HG02943 (cell line): ENCODE measurements at regions not wholly inside any gene's neighbourhood (a gene's known extent, or its start where the extent isn't known, plus 50 kb on each side); places are given as distances from the start of the nearest gene placed in this dataset.
"Not testable (repeated sequence)": the region's sequence is repeated elsewhere in the genome, so short reads cannot be mapped to it uniquely, and the experiment has no call there.

Source experiments
- ATAC-seq: cut with Tn5 transposase; IDR thresholded peaks from one replicate; pipeline ENCODE4 v1.9.1; 2021; ENCODE audit warnings: mild to moderate bottlenecking, low read depth, moderate library complexity; ENCODE audit not compliant: unreplicated experiment

DNA sequence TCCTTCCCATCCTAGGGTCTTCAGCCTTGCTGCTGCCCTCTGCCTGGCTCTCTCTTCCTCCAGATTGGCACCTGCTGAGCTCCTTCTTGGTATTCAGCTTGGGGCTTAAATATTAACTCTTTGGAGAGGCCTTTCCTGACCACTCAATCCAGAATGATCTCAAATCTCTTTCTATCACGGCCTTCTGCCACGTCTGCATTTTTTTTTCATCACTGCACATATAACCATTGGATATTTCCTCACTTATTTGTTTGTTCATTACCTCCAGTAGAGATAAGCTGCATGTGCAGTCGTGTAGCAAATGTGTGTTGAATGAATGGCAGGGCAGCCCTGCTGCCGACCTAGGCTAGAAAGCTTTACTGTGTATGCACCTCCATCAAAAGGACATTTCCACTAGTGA, 51.6 kb upstream of the MPP7 start:
- no peak for ATAC-seq

- ATAC-seq: no peak
These were observed 52.5 kb upstream of the MPP7 start for GRCh38 chr10:28355376-28355775.

DNA sequence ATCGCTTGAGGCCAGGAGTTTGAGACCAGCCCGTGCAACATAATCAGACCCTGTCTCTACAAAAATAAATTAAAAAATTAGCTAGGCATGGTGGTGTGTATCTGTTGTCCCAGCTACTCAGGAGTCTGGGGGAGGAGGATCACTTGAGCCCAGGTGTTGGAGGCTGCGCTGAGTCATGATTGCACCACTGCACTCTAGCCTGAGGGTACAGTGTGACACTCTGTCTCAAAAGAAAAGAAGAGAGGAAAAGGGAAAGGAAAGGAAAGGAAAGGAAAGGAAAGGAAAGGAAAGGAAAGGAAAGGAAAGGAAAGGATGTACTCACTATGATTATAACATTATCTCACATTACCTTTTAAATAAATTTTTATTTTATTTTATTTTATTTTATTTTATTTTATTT, 56.5 kb upstream of the MPP7 start:
- no peak for ATAC-seq

GRCh38 chr10:28360175-28360574, 57.3 kb upstream of the MPP7 start:
- ATAC-seq: no peak

- no peak for ATAC-seq
These were observed 60.5 kb upstream of the MPP7 start for GRCh38 chr10:28363376-28363775.

GRCh38 chr10:28365840-28366239, 63.0 kb upstream of the MPP7 start:
- no peak for ATAC-seq

DNA sequence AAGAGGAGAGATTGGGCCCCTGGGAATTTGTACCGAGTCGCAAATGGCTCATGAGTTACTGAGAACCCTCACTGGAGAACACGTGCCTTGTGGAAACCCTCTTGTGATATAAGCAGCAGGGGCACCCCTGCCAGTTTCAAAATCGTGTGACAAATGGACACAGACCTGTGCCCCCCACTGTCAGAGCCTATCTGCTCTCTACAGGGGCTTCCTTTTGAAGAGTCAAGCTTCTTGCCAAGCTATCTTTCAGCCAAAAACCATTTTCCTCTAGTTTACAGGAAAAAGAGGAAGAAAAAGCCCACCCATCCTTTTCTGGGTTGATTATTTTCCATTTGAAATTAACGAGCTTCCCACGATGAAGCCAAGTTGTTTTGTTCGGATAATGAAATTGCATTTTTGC, 64.1 kb upstream of the MPP7 start:
- no peak for ATAC-seq

DNA sequence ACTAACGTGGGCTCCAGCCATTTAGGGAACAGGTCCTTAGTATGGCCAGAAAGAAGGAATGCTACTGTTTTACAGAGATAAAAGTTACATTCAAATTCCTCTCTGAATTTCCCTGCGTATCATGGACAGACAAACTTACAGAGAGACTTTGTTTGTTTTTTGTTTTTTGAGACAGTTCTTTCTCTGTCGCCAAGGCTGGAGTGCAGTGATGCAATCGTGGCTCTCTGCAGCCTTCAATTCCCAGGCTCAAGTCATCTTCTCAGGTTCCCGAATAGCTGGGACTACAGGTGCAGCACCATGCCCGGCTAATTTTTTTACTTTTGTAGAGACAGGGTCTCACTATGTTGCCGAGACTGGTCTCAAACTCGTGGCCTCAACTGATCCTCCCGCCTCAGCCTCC, 64.5 kb upstream of the MPP7 start:
- no peak for ATAC-seq

DNA sequence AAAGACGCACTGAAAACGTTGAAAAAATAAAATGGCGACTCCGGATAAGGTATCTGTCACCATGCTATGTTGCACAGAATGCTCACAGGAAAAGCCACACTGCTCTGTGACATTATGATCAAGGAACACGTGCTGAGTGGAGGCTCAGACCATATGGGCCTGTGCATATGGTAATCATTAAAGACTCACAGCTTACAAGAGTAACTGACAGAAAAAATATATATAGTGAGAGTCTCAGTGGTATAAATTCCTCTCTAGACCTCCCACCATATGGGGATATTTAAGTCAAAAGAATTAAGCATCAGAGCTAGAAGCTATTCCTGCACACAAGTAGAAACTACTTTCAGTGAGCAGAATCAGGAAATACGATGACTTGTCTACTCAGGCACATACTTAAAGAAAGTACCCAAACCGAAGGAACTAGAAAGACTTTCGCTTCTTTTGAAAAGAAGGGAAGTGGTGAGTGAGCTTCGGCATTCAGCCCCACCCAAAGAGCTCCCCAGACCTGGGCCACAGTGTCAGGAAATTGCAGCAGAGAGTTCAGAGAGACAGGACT, 65.1 kb upstream of the MPP7 start:
- ATAC-seq: peak; percentile 93

- ATAC-seq: no peak
These were observed 67.4 kb upstream of the MPP7 start for GRCh38 chr10:28370107-28370835.

DNA sequence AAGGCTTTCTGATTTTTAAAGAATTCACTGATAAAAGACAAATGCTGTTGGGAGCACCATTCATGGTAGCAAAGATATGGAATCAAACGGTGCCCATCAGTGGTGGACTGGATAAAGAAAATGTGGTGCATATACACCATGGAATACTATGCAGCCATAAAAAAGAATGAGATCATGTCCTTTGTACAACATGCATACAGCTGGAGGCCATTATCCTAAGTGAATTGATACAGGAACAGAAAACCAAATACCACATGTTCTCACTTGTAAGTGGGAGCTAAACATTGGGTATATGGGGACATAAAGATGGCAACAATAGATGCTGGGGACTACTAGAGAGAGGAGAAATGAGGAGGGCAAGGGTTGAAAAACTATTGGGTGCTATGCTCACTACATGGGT, 68.8 kb upstream of the MPP7 start:
- not testable (repeated sequence) for ATAC-seq

GRCh38 chr10:28374036-28374435, 71.2 kb upstream of the MPP7 start:
- no peak for ATAC-seq

GRCh38 chr10:28375399-28376354, 72.8 kb upstream of the MPP7 start:
- no peak for ATAC-seq

GRCh38 chr10:28378986-28379585, 76.2 kb upstream of the MPP7 start:
- ATAC-seq: no peak

GRCh38 chr10:28381466-28381865, 78.6 kb upstream of the MPP7 start:
- no peak for ATAC-seq

DNA sequence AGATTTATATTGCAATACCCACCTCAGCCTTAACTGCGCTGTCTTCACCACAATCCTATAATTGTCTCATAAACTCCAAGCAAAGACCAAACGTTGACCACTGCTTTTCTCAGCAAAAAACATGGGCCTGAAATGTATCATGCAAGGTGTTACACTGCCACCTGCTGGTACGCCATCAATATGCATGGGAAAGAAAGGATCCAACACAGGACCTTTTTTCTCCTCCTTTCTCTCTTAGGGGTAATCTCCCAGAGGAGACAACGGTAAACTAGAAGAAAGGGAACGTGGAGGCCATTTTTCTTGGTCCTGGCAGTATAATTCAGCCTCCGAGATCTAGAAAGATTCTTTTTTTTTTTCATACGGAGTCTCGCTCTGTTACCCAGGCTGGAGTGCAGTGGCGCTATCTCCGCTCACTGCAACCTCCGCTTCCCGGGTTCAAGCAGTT, 79.1 kb upstream of the MPP7 start:
- no peak for ATAC-seq

GRCh38 chr10:28382525-28383269, 79.8 kb upstream of the MPP7 start:
- ATAC-seq: no peak

DNA sequence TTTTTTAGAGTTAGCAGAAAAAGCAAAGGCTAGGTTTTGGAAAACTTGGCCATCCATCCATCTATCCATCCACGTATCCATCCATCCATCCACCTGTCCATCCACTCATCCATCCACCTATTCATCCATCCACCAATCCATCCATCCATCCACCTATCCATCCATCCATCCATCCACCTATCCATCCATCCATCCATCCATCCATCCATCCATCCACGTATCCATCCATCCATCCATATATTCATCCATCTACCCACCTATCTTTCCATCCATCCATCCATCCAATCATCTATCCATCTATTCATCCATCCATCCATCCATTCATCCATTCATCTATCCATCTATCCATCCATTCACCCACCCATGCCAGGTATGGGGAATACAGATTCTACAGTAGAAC, 81.7 kb upstream of the MPP7 start:
- no peak for ATAC-seq

- no peak for ATAC-seq
These were observed 83.1 kb upstream of the MPP7 start for GRCh38 chr10:28385748-28386502.

GRCh38 chr10:28386503-28386868, 83.6 kb upstream of the MPP7 start:
- ATAC-seq: no peak
